ENCODE measurements at regions not wholly inside any gene's neighbourhood (a gene's known extent, or its start where the extent isn't known, plus 50 kb on each side); places are given as distances from the start of the nearest gene placed in this dataset.
"Not testable (repeated sequence)": the region's sequence is repeated elsewhere in the genome, so short reads cannot be mapped to it uniquely, and the experiment has no call there.

- no peak for FAIRE-seq
Measured at GRCh38 chr1:94302497-94302896, 65.1 kb upstream of the ARHGAP29 start.

- FAIRE-seq: no peak
Measured at GRCh38 chr1:94301186-94301585, 63.8 kb upstream of the ARHGAP29 start.

DNA sequence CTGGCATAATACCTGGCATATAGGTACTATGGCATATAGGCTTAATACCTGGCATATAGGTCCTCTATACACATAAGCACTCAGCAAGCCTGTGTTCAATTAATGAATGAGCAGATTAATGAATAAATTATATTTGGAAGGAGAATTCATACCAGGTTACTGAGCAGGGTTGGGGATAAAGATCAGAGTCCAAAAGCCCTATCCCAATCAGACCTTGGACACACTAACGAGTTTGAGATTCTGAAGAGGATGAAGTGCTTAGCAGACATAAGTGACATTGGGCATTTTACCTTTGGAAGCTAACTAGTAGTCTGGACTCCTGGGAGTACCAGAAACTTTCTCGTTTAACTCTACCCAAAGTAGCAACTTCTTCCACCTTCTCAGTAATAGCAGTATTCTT, 63.3 kb upstream of the ARHGAP29 start:
- FAIRE-seq: no peak

GRCh38 chr1:94299627-94300553, 62.5 kb upstream of the ARHGAP29 start:
- FAIRE-seq: no peak

DNA sequence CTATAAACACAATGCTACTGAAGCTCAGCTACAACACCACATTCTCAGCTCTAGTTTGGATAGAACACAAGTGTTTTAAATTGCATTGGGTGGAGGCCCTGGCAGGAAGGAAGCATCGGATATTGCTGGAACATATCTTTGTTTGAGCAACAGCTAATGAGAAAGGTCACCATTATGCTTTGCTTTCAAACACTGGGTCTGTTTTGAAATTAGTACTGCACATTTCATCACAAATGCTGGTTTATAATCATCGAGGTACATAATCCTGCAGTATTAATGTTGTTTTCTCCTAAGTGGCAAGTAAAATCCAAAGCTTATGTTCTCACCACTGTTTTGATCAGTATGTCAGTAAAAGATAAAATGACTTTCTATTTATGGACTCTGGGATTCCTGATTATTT, 61.5 kb upstream of the ARHGAP29 start:
- no peak for FAIRE-seq

- FAIRE-seq: no peak
Measured at GRCh38 chr1:94296018-94296417, 58.6 kb upstream of the ARHGAP29 start.

DNA sequence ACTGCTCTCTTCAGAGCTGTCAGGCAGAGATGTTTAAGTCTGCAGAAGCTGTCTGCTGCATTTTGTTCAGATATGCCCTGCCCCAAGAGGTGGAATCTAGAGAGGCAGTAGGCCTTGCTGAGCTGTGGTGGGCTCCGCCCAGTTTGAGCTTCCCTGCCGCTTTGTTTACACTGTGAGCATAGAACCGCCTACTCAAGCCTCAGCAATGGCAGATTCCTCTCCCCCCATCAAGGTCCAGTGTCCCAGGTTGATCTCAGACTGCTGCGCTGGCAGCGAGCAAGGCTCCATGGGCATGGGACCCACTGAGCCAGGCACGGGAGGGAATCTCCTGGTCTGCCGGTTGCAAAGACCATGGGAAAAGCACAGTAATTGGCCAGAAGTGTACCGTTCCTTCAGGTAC, 55.6 kb upstream of the ARHGAP29 start:
- not testable (repeated sequence) for FAIRE-seq

DNA sequence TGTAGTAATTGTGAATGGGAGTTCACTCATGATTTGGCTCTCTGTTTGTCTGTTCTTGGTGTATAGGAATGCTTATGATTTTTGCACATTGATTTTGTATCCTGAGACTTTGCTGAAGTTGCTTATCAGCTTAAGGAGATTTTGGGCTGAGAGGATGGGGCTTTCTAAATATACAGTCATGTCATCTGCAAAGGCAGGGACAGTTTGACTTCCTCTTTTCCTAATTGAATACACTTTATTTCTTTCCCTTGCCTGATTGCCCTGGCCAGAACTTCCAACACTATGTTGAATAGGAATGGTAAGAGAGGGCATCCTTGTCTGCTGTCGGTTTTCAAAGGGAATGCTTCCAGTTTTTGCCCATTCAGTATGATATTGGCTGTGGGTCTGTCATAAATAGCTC, 51.9 kb upstream of the ARHGAP29 start:
- FAIRE-seq: not testable (repeated sequence)

Measured in colon (tissue), 2 donors.